ENCODE measurements at regions not wholly inside any gene's neighbourhood (a gene's known extent, or its start where the extent isn't known, plus 50 kb on each side); places are given as distances from the start of the nearest gene placed in this dataset.
"Not testable (repeated sequence)": the region's sequence is repeated elsewhere in the genome, so short reads cannot be mapped to it uniquely, and the experiment has no call there.

GRCh38 chr13:54913668-54914067 lies 1885.1 kb downstream of the OLFM4 start:
- no peak for DNase-seq

GRCh38 chr13:54927538-54927937 lies 1898.9 kb downstream of the OLFM4 start:
- no peak for DNase-seq

GRCh38 chr13:54928071-54928470 lies 1899.5 kb downstream of the OLFM4 start:
- DNase-seq: no peak

GRCh38 chr13:54934121-54934520 lies 1905.5 kb downstream of the OLFM4 start:
- no peak for DNase-seq

- no peak for DNase-seq
Measured at GRCh38 chr13:54945973-54946372, 1917.4 kb downstream of the OLFM4 start.

GRCh38 chr13:54949735-54950134 lies 1921.1 kb downstream of the OLFM4 start:
- DNase-seq: no peak

GRCh38 chr13:54950546-54950945 lies 1921.9 kb downstream of the OLFM4 start:
- no peak for DNase-seq

DNA sequence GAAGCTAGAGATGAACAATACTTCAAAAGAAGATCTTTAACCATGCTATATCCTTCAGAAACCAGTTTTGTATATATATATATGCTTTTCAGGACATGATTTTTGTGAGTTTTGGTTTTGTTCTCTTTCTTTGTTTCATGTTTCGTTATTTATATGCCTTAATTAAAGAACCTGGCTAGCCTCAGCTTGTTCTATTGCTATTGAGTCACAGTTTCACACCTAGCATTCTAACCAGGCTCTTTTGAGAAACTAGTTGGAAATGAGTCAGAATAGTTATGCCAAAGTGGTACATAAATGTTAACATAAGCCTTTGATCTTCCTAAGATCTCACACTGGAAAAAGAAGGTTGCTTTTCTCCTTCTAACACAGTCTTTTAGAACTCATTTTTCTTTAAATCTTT lies 1925.2 kb downstream of the OLFM4 start:
- no peak for DNase-seq

DNA sequence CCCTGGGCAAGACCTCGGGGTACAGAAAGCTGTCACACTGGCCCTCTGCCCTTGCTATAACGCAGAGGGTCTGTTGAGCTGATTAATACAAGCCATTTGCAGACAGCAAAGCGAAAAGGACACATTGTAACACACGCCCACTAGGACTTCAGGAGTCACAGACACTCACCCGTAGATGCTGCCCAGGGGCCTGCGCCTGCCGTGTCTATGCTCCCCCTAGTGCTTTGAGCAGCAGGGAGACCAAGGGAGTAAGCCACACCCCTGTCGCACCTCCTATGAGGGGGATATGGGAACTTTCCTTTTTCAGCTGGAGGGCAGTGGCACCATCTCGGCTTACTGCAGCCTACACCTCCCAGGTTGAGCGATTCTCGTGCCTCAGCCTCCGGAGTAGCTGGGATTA lies 1930.2 kb downstream of the OLFM4 start:
- DNase-seq: no peak

DNA sequence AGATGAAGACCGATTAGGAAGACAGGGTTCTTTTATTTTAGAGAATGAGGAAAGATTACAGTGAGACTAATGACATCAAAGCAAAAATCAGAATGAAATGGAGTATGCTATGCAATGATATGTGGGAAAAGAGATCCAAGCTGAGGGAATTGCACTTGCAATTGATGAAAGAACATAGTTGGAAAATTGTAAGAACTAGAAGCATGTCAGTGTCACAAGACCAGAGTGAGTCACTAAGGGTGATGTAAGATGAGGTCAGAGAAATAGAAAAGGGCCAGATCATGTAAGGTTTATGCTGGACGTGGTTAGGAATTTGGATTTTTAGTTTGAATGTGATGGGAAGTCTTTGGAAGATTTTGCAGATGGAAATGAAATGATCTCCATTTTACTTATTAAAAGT lies 1937.3 kb downstream of the OLFM4 start:
- no peak for DNase-seq

DNA sequence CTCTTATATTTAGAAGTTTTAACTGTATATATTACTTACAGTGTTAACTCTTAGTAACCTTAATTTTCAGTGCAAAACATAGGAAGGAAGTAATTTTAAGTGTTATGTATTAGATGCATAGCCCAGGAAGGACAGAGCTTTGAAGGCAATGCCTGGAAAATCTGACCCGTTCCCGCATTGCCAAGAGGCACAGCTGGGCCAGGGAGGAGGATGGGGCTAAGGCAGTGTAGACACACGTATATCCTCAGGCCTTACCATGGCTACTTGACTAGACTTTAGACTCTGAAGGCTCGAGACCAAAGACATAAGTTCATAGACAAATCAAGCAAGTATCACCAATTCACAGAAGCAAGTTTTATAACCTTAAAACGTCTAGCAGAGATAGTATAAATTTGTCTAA lies 1944.2 kb downstream of the OLFM4 start:
- no peak for DNase-seq

GRCh38 chr13:54975676-54976075 lies 1947.1 kb downstream of the OLFM4 start:
- DNase-seq: no peak

- no peak for DNase-seq
Measured at GRCh38 chr13:54980651-54981050, 1952.0 kb downstream of the OLFM4 start.

DNA sequence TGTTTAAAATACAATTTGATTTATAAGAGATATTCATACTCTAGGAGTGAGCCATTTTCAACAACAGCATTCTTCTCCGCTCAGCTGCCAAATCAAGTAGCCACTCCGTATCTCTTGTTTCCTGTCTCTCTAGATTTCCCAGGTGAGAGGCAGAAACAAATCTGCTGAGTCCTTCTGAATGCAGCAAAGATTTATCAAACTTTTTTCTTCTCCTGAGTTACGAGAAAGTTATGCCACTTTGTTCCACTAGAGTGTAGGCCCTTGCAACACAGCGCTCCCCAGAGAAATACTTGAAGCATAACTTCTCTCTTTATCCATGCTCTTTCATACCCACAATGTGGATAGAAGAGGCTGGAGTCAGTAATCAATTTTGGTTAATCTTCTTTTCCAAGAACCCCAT lies 1960.8 kb downstream of the OLFM4 start:
- no peak for DNase-seq

DNA sequence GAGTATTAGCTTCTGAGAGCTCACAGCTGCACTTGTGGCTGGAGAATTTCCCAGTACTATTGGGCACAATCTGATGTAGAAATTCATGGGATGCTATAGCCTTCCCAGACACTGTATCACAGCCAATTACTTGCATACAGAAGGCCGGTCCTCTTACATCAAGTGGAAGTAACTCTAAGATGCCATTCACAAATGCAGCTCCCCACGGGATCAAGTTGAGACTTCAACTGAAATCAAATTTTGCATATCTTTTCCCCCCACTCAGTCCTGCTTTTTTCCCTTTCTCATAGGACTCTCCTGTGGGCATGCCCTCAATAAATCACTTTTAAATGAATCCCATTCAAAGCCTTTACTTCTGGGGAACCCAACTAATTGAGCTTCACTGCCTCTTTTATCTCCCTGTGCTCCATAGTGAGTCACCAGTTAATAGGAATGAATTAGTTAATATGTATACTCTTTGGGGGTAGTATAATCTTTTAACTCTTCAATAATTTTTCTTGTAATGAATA lies 1970.8 kb downstream of the OLFM4 start:
- no peak for DNase-seq

DNA sequence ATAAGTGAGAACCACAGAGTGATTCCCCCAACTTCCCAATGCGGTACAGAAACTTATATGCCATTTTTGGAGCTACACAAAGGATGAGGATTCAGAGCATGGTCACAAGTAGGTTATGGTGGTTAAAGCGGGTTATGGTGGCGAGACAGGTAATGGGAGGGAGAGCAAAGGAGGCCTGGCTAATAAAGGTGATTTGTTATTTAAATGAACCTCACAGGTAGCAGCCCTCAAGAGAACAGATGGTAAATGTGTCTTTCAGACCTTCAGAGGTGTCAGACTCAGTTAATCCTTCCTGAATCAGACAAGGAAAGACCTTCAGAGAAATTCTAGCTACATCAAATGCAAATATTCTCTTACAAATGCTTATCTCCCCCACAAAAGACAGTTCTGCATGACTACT lies 1971.4 kb downstream of the OLFM4 start:
- DNase-seq: no peak

- DNase-seq: no peak
Measured at GRCh38 chr13:55000844-55001243, 1972.2 kb downstream of the OLFM4 start.

DNA sequence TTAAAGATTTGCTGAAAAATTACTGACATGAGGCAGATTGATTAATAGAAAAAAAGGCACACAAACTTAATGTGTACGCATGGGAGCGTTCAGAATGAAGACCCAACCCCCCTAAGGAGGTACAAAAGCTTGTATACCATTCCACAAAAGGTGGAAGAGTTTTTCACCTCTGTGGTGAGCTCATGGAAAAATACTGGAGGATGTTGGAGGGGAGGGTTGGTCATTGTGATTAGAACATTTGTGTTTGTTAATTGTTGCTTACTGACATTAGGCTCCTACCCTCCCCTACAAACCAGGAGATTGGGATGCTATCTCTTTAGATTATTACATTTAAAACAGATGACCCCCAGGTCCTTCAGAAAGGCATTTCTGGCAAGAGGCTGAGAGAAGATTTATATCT lies 1973.3 kb downstream of the OLFM4 start:
- DNase-seq: no peak

DNA sequence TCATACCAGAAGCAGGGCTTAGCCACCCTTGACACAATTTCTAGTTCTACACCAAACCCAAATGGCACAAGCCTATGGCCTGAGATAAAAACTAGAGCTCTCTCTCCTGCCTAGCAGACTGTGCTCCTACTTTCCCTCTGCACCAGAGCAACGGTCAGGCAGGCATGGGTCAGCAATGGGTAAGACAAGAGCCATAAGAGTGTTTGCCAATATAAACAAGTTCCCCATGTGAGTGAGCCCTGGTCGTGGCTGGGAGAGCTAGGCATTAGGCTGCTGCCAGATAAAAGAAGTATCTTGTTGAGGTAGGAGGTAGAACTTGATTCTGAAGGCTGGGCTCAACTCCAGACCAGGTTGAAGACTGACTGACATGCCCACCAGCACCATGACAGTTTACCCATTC lies 1979.1 kb downstream of the OLFM4 start:
- no peak for DNase-seq

- DNase-seq: no peak
Measured at GRCh38 chr13:55013051-55013450, 1984.4 kb downstream of the OLFM4 start.

DNA sequence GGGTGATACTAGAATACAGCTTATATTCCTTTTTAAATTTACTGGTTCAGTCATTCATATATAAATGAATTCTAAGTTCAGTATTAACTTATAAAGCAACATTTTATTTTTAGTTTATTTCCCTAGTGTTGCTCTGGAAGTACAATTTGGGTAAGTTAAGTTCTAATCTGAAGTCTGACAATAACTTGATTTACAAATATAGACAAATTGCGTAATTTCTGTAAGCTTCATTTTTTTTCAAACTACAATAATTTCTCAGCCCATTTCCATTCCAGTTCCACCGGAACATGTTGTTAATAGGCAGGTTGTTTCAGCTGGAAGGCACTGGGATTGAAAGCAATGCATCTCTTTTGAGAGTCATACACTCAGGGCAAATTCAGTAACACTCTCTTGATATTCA lies 2000.7 kb downstream of the OLFM4 start:
- DNase-seq: no peak

DNA sequence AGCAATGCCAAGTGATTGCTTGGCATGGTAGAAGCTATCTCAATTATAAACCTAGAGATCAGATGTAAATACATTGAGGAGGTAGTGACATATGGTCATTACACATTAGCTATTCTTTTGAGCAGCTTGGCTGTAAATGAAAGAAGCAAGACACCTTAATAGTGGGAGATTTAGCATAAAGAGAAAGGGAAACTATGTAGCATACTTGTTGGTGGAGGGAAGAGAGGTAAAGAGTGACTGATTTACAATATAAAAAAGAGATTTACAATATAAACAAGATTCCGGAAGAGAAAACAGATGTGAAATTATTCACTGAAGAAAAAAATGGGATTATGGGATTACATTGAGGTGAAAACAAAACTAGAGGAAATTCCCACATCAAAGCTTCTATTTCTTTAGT lies 2009.6 kb downstream of the OLFM4 start:
- DNase-seq: no peak

GRCh38 chr13:55053891-55054550 lies 2025.4 kb downstream of the OLFM4 start:
- DNase-seq: not testable (repeated sequence)

DNA sequence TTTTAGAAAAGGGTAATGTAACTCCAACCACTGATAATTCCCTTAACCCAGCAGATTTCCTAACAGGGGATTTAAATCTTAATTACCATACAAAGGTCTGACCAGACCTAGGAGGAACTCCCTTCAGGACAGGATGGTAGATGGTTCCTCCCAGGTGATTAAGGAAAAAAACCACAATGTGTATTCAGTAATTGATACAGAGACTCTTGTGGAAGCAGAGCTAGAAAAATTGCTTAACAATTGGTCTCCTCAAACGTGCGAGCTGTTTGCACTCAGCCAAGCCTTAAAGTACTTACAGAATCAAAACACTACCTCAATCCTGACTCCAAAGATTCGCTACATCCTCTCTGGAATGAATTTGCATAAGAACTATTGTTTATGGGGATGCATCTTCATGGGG lies 2027.1 kb downstream of the OLFM4 start:
- not testable (repeated sequence) for DNase-seq

- no peak for DNase-seq
Measured at GRCh38 chr13:55062662-55063061, 2034.0 kb downstream of the OLFM4 start.
